Smooth muscle cell of the brain vasculature (primary cell): ENCODE measurements at regions not wholly inside any gene's neighbourhood (a gene's known extent, or its start where the extent isn't known, plus 50 kb on each side); places are given as distances from the start of the nearest gene placed in this dataset.
"Not testable (repeated sequence)": the region's sequence is repeated elsewhere in the genome, so short reads cannot be mapped to it uniquely, and the experiment has no call there.

Experiments
- DNase-seq: peaks from one replicate; pipeline ENCODE4 v3.0.0-alpha.2; 2012; ENCODE audit warnings: low read depth, low spot score

DNA sequence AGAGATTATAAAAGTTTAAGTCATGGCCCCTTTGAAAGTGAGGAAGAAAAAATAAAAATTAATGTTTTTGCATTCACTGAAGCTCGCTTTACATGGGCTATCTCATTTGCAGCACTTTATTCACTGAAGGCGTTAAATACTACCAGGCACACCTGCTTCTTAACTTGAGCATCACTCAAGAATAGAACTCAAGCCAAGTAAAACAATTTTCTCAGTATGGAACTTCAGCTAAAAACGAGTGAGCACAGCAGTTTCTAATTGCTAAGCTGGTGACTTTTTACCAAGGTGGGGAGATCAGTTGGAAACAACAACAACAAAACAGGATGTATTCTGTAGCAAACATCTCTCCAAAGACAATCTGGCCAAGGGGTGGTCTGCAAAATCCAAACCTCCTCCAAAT is 405.6 kb downstream of the RAB38 start:
- DNase-seq = no peak

DNA sequence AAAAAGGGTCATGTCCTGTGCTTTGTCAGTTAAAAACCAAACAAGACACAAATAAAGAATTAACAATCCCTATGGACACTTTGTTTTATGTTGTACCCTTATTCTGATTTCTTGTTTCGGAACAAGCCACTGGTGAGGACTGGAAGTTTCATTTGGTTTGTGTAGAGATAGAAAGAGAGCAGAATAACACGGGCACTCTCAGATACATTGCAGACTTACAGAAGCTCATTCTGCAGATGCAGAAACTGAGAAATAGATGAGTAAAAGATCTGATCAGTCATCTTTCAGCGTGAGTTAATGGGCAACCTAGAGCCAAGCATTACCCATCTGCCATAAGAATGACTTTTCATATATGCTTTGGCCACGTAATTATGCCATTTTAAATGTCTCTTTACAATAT is 407.6 kb downstream of the RAB38 start:
- DNase-seq = no peak

DNA sequence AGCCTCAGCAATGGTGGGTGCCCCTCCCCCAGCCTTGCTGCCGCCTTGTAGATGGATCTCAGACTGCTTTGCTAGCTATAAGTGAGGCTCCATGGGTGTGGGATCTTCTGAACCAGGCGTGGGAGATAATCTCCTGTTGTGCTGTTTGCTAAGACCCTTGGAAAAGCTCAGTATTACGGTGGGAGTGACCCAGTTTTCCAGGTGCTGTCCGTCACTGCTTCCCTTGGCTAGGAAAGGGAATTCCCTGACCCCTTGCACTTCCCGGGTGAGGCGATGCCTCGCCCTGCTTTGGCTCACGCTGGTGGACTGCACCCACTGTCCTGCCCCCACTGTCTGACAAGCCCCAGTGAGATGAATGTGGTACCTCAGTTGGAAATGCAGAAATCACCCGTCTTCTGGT is 411.2 kb downstream of the RAB38 start:
- DNase-seq = not testable (repeated sequence)

DNA sequence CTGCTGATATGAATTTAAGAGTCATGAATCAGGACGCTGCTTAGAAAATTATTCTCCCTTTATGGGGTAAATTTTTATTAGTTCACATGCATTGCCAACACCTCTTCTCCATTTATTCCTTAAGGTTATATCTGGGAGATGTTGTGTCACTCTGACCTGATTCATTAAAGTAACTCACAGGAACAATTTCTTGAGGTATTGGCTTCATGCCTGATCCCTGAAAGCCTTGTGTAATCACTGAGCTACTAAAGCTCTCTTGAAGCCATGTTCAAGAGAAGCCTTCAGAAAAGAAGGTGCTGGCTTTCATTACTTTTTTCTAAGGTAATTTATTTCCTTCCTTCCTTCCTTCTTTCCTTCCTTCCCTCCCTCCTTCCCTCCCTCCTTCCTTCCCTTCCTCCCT is 420.6 kb downstream of the RAB38 start:
- no peak for DNase-seq

DNA sequence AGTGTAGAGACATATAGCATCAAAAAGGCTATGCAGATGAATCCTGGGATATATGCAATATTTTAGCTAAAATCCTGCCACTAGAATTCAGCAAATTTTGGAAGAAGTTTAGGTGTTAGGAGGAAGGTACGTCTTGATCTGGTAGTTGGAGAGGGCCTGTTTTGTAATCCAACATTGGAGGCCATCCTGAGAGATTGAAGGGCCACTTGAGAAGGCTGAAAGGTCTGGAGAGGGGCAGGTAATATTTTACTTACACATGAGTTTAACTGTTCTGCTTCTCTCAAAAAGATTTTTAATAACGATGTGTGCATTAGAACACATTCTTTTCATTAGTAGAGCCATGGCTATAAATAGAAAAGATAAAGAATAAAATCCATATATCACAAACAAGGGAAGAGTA is 422.1 kb downstream of the RAB38 start:
- DNase-seq = no peak

DNA sequence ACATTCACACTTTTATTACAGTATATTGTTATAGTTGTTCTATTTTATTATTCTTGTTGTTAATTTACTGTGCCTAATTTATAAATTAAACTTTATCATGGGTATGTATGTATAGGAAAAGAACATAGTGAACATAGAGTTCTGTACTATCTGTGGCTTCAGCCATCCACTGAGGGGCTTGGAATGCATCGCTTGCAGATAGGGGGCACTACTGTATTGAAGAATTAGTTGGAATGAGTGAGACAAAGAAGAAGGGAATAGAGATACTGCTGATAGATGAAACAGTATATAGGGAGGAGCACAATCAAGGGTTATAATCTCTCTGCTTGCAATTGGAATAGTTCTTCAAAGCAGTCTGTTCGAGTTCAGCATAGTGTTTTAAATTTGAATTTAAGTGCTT is 432.2 kb downstream of the RAB38 start:
- no peak for DNase-seq

DNA sequence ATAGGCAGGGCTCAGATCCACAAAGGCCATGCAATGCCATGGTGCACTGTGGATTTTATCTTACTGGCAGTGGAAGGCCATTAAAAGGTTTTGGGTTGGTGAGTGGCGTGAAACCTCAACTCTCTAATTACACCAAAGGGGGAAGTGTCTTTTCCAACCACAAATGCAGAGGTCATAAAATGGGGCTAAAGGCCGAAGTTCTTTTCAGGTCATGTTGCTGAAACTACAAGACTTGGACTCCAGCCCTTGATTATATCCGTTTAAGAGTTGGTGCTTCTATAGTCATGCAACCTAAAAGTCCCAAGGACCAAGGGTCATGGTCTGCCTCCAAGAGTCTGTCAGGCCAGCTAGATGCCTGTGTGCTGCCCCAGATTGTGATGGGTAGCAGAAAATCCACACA is 434.3 kb downstream of the RAB38 start:
- no peak for DNase-seq

DNA sequence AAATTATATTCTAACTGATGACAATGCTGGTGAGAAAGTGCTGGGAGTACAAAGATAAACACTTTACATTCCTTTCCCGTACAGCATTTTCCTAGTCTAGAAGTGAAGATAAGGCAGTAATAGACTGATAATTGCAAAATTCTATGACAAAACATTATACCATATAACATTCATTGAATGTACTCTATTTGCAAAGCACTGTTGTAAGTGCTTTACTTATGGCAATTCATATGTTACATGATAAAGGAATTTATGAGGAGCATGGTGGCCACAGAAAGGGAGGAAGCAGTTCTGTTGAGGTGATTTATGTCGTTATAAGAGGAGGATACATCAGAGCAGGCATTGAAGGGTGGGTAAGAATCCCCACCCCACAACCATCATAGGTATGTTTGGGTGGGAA is 434.8 kb downstream of the RAB38 start:
- no peak for DNase-seq

DNA sequence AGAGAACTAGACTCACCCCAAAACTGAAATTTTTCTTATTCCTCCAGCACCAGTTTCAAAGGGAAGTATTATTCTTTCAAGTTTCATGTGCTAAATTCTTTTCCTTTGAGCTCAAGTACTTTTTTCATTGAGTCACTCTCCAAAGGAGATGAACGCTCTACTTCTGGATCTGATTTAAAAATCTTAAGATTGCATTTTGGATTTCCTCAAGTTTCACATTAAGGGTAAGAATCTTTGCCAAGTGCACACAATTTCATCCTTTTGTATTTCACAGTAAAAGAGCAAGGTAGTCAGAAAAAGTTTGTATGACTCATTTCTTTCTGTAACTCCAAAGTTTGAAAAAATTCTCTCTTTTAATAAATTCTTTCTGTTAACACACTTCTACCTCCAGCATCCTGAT is 435.5 kb downstream of the RAB38 start:
- DNase-seq = no peak

DNA sequence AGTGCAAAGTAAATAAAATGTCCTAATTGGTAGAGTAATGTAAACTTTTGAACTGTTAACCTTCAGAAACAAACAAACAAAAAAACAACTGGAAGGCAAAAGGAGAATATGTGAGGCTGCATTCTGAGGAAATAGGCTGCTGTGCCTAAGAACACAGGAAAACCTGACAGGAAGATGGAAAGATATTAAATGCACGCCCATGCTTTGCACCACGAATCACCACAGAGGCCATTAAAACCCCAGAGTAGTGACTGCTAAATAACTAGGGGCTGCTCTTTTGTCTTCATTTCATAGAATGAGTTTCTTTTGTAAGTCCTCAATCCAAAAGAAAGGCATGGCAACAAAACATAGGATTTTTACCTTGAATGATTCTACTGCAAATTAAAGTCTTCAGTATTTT is 436.0 kb downstream of the RAB38 start:
- no peak for DNase-seq

DNA sequence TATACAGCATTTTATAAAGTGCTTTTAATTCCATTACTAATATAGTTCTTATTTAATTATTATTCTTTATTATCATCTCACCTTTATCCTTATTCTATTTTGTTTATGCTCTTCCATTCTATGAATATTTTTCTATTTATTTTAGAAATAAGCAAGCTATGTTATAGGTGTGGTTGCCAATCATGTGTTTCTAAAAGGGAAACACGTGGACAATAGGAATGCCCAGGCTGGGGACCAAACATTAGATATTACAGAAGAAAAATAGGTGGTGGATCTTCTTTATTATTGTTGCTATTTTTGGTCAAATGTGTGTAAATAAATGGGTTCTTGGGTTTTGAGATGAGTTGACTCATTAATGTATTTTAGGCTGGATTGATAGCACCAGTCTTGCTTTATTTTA is 438.3 kb downstream of the RAB38 start:
- no peak for DNase-seq

DNA sequence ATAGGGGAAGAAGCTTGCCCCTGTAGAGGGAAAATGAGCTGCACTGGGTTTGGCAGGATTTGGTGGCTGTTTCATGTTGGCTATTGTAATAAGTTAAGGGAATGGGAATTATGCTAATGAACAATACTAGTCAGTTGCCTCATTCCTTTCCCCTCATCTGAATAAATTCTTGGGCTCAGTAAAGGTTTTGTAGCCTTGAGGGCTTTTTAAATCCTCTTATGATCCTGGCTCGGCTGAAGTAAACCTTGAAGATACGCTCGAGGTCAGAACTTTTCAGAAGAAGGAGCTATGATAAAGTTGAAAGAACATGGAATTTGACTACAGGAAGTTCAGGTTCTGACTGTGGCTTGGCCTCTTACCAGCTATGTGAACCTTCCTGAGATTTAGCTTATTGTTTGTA is 448.7 kb downstream of the RAB38 start:
- DNase-seq = no peak

DNA sequence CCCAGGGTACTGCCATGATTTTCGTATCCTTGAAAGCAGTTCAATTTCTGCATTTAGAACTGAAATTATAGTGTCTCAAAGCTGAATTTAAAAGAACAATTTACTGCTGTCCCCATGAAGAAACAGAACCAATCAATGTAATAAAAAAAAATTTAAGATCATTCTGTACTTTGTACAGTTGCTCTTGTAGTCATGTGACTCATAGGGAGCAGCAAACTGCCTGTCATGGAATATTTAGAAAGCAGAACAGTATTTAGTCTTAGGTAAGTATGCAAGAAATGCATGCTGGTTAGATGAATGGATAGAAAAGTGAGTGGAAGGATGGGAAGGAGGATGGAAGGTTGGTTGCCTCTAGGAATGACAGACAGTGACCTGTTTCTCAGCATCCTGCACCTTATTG is 450.9 kb downstream of the RAB38 start:
- no peak for DNase-seq

DNA sequence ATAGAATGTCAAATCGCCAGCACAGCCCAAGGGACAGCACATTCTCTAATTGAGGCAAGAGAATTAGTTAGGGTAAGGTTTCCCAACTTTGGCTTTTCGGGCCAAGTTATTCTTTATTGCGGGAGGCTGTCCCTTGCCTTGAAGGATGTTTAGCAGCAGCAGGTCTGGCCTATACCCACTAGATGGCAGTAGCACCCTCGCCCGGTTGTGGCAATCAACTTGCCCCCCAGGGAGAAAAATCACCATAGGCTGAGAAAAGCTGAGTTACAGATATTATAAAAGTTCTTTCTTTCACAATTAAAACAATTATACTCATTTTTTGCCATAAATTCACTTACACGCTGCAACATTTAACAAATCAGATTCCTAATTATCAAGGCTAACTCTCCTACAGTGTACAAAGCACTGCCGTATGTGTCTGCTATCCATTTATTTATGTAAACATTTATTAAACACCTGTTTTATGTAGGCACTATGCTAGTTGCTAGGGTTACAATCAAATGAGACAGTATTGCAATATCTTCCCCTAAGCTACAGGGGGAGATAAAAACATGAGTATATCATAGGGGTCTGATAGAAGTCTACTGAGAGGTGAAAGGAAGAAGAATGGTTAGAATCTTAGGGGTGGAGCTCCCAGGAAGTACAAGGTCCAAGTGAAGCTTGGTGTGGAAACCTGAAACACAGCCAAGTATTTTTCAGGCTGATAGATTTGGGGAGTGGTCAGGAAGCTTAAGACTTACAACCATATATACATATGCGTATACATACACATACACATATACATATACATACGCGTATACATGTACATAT is 452.3 kb downstream of the RAB38 start:
- no peak for DNase-seq

DNA sequence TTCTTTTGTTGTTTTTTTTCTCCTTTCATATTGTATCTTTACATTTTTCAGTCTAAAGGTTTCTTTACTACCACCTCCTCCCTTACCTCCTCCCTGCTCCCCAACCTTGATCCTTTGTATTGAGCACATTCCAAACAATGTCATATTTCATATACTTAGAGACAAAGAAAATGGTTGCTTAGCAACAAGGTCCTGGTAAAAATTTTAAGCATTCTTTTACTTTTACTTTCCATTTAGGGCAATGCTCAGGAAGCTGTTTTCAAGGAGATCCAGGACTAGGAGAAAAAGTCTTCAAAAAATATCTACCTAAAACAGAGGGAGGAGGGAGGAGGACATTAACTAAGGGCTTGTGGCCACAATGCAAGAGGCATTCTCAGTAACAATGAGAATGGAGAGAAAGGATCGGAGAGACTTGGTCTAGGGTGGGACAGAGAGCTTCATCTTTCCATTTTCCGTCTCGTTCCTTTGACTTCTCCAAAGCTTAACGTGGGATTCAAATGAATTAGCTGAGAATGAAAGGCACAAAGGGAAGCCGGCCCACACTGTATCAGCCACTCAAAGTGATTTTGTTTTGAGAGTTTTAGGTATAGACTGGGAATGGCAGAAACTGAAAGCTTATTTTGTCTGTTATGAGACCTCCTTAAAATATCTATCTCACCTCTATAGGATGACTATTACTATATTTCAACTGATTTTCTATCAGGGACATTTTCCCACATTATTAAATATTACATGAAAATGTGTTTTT is 455.7 kb downstream of the RAB38 start:
- DNase-seq = no peak

DNA sequence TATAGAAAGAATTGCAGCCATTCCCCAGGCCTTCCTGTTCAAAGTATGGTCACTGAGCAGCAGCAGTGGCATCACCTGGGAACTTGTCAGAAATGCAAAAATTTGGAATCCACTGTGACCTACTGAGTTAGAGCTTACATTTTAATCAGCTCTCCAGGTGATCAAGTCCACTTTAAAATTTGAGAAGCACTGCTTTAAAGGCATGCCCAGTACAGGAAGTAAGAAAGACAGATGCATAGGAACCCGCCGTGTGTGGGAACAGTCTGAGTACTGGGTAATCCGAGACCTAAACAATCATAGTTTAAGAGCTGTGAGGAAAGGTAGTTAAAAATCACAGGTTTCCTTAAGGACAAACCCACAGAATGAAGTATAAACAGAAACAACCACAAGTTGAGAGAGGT is 462.4 kb downstream of the RAB38 start:
- DNase-seq = no peak

DNA sequence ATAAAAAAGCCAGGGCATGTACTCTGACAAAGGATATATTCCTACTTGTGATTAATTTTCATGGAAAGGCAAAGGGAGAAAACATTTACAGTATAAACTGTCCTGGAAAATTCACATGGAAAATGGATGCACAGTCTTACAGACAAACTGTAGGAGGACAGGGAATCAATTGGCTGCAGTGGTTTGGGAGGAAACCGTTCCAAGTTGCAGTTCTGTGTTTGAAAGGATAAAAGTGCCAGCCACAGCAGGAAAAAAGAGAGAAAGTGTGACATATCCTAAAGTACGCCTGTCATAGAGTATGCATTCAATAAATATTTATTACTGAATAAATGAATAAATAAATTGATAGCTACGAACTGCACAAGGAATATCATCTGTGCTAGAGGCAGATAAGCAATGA is 462.9 kb downstream of the RAB38 start:
- DNase-seq = no peak

DNA sequence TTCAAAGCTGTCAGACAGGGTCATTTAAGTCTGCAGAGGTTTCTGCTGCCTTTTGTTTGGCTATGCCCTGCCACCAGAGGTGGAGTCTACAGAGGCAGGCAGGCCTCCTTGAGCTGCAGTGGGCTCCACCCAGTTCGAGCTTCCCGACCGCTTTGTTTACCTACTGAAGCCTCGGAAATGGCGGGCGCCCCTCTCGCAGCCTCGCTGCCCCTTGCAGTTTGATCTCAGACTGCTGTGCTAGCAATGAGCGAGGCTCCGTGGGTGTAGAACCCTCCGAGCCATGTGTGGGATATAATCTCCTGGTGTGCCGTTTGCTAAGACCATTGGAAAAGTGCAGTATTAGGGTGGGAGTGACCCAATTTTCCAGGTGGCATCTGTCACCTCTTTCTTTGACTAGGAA is 471.7 kb downstream of the RAB38 start:
- DNase-seq = not testable (repeated sequence)

DNA sequence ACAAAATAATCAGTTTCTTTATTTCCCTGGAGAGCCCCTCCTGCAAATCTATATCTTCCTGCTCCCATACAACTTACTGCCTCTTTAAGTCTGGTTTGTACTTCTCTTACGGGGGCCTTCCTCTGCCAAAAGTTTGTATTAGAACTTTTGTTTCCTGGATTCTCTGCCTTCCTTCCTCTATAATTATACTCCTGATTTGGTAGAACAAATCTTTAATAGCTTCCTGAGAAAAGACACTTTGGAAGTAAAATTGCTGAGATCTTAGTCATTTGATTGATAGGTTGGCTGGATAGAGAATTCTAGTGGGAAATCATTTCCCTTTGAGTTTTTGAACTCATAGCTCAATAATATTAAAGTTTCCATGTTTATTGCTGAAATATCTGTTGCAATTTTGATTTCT is 499.2 kb downstream of the RAB38 start:
- no peak for DNase-seq

DNA sequence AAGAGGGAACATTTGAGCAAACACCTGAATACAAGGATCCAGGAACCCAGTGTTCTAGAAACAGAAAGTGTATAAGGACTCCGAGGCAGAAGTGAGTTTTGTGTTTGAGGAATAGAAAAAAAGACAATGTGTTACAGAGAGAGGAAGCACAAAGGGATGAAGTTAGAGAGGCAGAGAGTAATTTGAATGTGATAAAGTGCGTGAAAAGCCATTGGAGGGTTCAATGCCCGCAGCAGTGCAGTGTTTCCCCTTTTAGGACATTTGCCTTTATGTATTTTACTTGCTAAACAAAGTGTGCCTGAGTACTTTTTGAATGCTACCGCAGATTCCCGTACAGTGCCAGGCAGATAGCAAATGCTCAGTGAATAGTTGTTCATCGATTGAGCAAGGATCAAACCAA is 508.5 kb downstream of the RAB38 start:
- no peak for DNase-seq

DNA sequence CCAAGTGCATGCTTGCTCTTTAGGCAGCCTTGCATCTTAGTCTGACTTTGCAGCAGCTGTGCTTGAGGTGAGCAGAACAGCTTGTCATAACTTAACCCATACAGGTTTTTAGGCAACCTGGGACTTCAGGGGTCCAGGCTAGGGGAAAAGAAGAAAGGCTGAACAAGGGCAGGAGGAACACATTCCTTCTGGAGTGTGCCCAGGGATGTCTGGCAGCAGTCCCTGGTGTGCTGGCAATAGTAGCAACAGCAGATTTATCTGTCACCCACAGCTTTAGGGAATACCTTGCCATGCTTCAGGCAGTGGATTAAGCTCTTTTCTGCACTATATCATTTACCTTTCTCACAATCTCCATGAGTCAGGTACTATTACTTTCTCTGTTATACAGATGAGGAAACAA is 513.0 kb downstream of the RAB38 start:
- no peak for DNase-seq

DNA sequence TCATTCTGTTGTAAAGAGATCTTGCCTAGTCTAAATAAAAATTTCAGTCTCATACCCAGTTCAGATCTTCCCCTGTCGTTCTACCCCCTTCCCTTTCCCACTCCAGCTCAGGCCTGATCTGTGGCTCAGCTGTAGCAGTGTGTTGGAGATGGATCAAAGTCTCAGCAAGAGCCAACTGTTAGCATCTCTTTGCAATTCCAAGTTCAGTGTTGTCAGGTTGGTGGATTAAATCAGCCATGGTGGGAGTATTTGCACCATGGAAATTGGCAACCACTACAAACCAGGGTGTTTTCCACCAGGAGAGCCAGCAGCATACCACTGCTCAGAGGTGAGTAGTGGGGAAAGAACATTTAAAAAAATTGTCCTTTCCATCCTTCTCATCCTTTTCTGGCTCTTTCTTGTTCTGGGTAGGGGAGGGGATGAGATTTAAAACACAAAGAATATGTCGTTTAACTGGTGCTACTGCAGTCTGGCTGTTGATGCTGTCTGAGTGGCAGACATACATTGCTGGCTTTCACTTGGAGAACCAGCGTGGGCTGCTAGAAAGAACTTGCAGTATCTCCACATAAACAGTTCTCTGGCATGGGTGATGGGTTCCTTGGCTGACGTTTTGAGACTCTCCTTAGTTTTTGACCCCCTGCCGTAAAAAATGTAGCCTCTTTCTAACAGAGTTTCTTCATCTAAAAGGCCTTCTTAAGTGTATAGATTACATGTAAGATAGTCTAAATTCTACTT is 514.1 kb downstream of the RAB38 start:
- DNase-seq = no peak

DNA sequence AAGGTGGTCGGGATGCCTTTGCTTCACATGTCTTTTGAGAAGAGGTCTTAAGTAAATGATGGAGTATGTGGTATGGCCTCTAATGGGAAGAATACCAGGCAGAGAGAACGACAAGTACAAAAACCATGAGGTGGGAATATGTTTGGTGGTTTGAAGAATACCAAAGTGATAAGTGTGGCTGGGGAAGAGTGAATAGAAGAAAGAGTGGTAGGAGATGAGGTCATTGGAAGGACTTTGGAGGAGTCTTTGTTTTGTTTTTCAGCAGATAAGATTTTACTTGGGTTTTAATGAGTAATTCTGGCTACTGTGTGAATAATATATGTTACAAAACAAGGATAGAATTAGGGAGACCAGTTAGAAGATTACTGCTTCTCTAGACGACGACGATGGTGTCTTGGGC is 515.4 kb downstream of the RAB38 start:
- no peak for DNase-seq
